CD4-positive, alpha-beta T cell (primary cell): ENCODE measurements at regions not wholly inside any gene's neighbourhood (a gene's known extent, or its start where the extent isn't known, plus 50 kb on each side); places are given as distances from the start of the nearest gene placed in this dataset.

ENCODE experiments used
- ATAC-seq: fragments of 200-7000 bp; cut with Tn5 transposase; one replicate; pipeline ENCODE4 v1.10.0; 2022; ENCODE audit warnings: mild to moderate bottlenecking; ENCODE audit not compliant: poor library complexity
- CTCF ChIA-PET: fragments of 350-600 bp; sonication (Branson Sonifier 250); formaldehyde crosslinking; loops from one replicate; lab custom pipeline; 2021; ENCODE audit warnings: antibody characterized with exemption, inconsistent platforms; lab: Charles Lee
- POLR2A ChIA-PET: fragments of 350-600 bp; sonication (Branson Sonifier 250); formaldehyde crosslinking; loops from one replicate; lab custom pipeline; 2021; ENCODE audit warnings: antibody characterized with exemption, inconsistent platforms; lab: Charles Lee
- DNase-seq, 14 experiments: peaks; one replicate each; pipeline ENCODE4 v3.0.0-alpha.2; 2013 to 2020; ENCODE audit warnings: mixed read lengths in 2 of 14
- H3K27ac ChIP-seq, 2 donors: one replicate each; pipeline versions ENCODE4 v1.5.1 to v1.7.0; 2013; ENCODE audit warnings: low read length in 2 of 2, low read depth in 1 of 2, mild to moderate bottlenecking in 1 of 2
- H3K27me3 ChIP-seq, 2 experiments: 1 replicate in 1 of 2; 2 replicates in 1 of 2; pipeline versions ENCODE4 v1.6.1 to v1.7.0; 2013; ENCODE audit warnings: low read length in 2 of 2, control low read depth in 1 of 2, mild to moderate bottlenecking in 1 of 2, moderate library complexity in 1 of 2; ENCODE audit not compliant: insufficient read depth in 2 of 2, control insufficient read depth in 1 of 2
- H3K36me3 ChIP-seq: one replicate; pipeline ENCODE4 v1.6.1; 2013; ENCODE audit warnings: low read length, control low read depth; ENCODE audit not compliant: insufficient read depth
- H3K4me1 ChIP-seq: one replicate; pipeline ENCODE4 v1.6.1; 2013; ENCODE audit warnings: low read length, control low read depth; ENCODE audit not compliant: insufficient read depth
- H3K4me3 ChIP-seq: one replicate; pipeline ENCODE4 v1.5.1; 2013; ENCODE audit warnings: mild to moderate bottlenecking, low read length, moderate library complexity
- H3K9me3 ChIP-seq, 2 experiments: 1 replicate in 1 of 2; 2 replicates in 1 of 2; pipeline versions ENCODE4 v1.6.1 to v1.7.0; 2013; ENCODE audit warnings: low read length in 2 of 2, mild to moderate bottlenecking in 2 of 2, control low read depth in 1 of 2, moderate library complexity in 1 of 2; ENCODE audit not compliant: control insufficient read depth in 1 of 2, insufficient read depth in 1 of 2
- H3K27ac Mint-ChIP-seq: one replicate; pipeline ENCODE4 v1.8.0; 2020; ENCODE audit warnings: mixed read lengths
- H3K27me3 Mint-ChIP-seq: one replicate; pipeline ENCODE4 v1.8.0; 2021; ENCODE audit warnings: mixed read lengths
- H3K36me3 Mint-ChIP-seq: one replicate; pipeline ENCODE4 v1.8.0; 2021; ENCODE audit warnings: low read depth, mixed read lengths
- H3K4me1 Mint-ChIP-seq: one replicate; pipeline ENCODE4 v1.8.0; 2021; ENCODE audit warnings: low read depth, mixed read lengths
- H3K4me3 Mint-ChIP-seq: one replicate; pipeline ENCODE4 v1.8.0; 2020; ENCODE audit warnings: mild to moderate bottlenecking, mixed read lengths
- H3K9me3 Mint-ChIP-seq: one replicate; pipeline ENCODE4 v1.8.0; 2020; ENCODE audit warnings: mixed read lengths
- CTCF ChIP-seq: fragments of 200-600 bp; IDR thresholded peaks from one replicate; pipeline ENCODE4 v1.8.0; 2022; ENCODE audit warnings: antibody characterized with exemption, mild to moderate bottlenecking
- intact Hi-C, 2 experiments: fragments of 100-400 bp; cut with DNase I in 1 of 2; cut with micrococcal nuclease in 1 of 2; formaldehyde crosslinking; loops; one replicate each; pipeline versions ENCODE4 v1.15.1 to v1.9.0; 2023 to 2025; cut with DNase I, micrococcal nuclease

GRCh38 chr2:100216015-100216414 is 73.6 kb upstream of the AFF3 start:
- no peak overlapping the region for H3K4me3 ChIP-seq
- POLR2A ChIA-PET: no interaction called here
- no peak for TF ChIP-seq CTCF
- H3K27me3 ChIP-seq: no peaks in the 10 kb centered on the region
- Mint-ChIP-seq H3K27ac (no peak overlapping the region), H3K36me3 (no peaks in the 10 kb centered on the region), H3K4me1 (no peaks in the 10 kb centered on the region), H3K4me3 (no peak overlapping the region), H3K9me3 (no peaks in the 10 kb centered on the region), H3K27me3 (no peaks in the 10 kb centered on the region)
- H3K27ac ChIP-seq: no peak overlapping the region
- H3K36me3 ChIP-seq: no peaks in the 10 kb centered on the region
- H3K4me1 ChIP-seq: peaks cover 13% of the 10 kb centered on the region
- intact Hi-C loops: no loop called here
- ATAC-seq (no peak), DNase-seq (no peak)
- H3K9me3 ChIP-seq: no peaks in the 10 kb centered on the region
- CTCF ChIA-PET: no interaction called here

GRCh38 chr2:100215371-100215770 is 73.0 kb upstream of the AFF3 start:
- no peaks in the 10 kb centered on the region for H3K9me3 ChIP-seq
- TF ChIP-seq CTCF: no peak
- no peak overlapping the region for H3K27ac Mint-ChIP-seq

GRCh38 chr2:100214265-100214971 is 72.0 kb upstream of the AFF3 start:
- Histone ChIP-seq H3K9me3 (no peaks in the 10 kb centered on the region), H3K4me1 (peaks cover 7% of the 10 kb centered on the region), H3K27me3 (no peaks in the 10 kb centered on the region), H3K4me3 (no peak overlapping the region), H3K27ac (no peak overlapping the region), H3K36me3 (no peaks in the 10 kb centered on the region)
- Mint-ChIP-seq H3K27ac (no peak overlapping the region), H3K9me3 (no peaks in the 10 kb centered on the region), H3K27me3 (no peaks in the 10 kb centered on the region), H3K36me3 (no peaks in the 10 kb centered on the region), H3K4me1 (no peaks in the 10 kb centered on the region), H3K4me3 (no peak overlapping the region)
- ChIA-PET POLR2A (no interaction called here), CTCF (no interaction called here)
- DNase-seq: no peak
- intact Hi-C loops: no loop called here
- no peak for ATAC-seq
- no peak for TF ChIP-seq CTCF

More at GRCh38 chr2:100215371-100215770, 73.0 kb upstream of the AFF3 start:
- no peaks in the 10 kb centered on the region for H3K9me3 Mint-ChIP-seq
- no peaks in the 10 kb centered on the region for H3K4me1 Mint-ChIP-seq
- Histone ChIP-seq H3K27me3 (no peaks in the 10 kb centered on the region), H3K4me1 (peaks cover 13% of the 10 kb centered on the region), H3K36me3 (no peaks in the 10 kb centered on the region), H3K27ac (no peak overlapping the region), H3K4me3 (no peak overlapping the region)
- DNase-seq (no peak), ATAC-seq (no peak)
- no peaks in the 10 kb centered on the region for H3K36me3 Mint-ChIP-seq
- no peak overlapping the region for H3K4me3 Mint-ChIP-seq
- no peaks in the 10 kb centered on the region for H3K27me3 Mint-ChIP-seq
- ChIA-PET CTCF (no interaction called here), POLR2A (no interaction called here)
- intact Hi-C loops: no loop called here
